ENCODE measurements at regions not wholly inside any gene's neighbourhood (a gene's known extent, or its start where the extent isn't known, plus 50 kb on each side); places are given as distances from the start of the nearest gene placed in this dataset.

GRCh38 chr19:34588846-34589245 is 88.1 kb downstream of the SCGB2B2 start:
- TF ChIP-seq CTCF (IDR thresholded peaks at IDR 0.05; ENCODE audit: poor library complexity): no peak
- TF ChIP-seq EZH2 (IDR thresholded peaks at IDR 0.05; ENCODE audit: borderline replicate concordance): no peak
